ENCODE measurements at regions not wholly inside any gene's neighbourhood (a gene's known extent, or its start where the extent isn't known, plus 50 kb on each side); places are given as distances from the start of the nearest gene placed in this dataset.
"Not testable (repeated sequence)": the region's sequence is repeated elsewhere in the genome, so short reads cannot be mapped to it uniquely, and the experiment has no call there.

- no peaks in the 10 kb centered on the region for H3K27me3 Mint-ChIP-seq (ENCODE audit: low read depth)
- H3K9me3 Mint-ChIP-seq = no peaks in the 10 kb centered on the region
- no peak overlapping the region for H3K27ac Mint-ChIP-seq
- peaks cover 16% of the 10 kb centered on the region for H3K4me1 Mint-ChIP-seq (ENCODE audit: low read depth)
- peaks cover 2% of the 10 kb centered on the region for H3K36me3 Mint-ChIP-seq (ENCODE audit: low read depth)
- H3K4me3 Mint-ChIP-seq = no peak overlapping the region
These were observed 81.1 kb downstream of the CD200R1L start for GRCh38 chr3:112765531-112765930.

GRCh38 chr3:112763258-112763657, 83.4 kb downstream of the CD200R1L start:
- no peaks in the 10 kb centered on the region for H3K36me3 Mint-ChIP-seq (ENCODE audit: low read depth)
- no peaks in the 10 kb centered on the region for H3K27me3 Mint-ChIP-seq (ENCODE audit: low read depth)
- no peak overlapping the region for H3K4me3 Mint-ChIP-seq
- H3K27ac Mint-ChIP-seq = no peak overlapping the region
- H3K4me1 Mint-ChIP-seq (ENCODE audit: low read depth) = peaks cover 6% of the 10 kb centered on the region
- no peaks in the 10 kb centered on the region for H3K9me3 Mint-ChIP-seq

- Mint-ChIP-seq H3K36me3 (ENCODE audit: low read depth) (peaks cover 7% of the 10 kb centered on the region), H3K4me1 (ENCODE audit: low read depth) (peaks cover 6% of the 10 kb centered on the region), H3K27ac (no peak overlapping the region), H3K4me3 (no peak overlapping the region), H3K9me3 (peaks cover 13% of the 10 kb centered on the region), H3K27me3 (ENCODE audit: low read depth) (no peaks in the 10 kb centered on the region)
These were observed 85.5 kb downstream of the CD200R1L start for GRCh38 chr3:112761062-112761638.

DNA sequence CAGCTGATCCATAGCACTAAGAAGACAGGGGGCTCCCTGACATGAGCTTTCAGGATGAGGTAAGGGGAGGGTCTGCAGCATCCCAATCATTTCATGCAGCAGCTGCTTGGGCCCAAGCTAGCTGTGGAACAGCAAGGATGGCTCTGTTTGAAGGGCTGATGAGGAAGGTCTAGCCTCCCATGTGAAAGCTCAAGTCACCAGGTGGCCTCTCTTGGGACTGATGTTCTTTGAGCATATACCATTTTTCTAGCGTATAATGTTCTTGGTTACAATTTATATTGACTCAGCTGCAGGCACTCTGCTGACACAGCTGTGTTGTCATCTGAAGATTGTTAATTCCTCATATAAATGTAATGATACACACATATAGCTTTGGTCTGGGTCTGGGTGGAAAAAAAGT, 87.0 kb downstream of the CD200R1L start:
- Mint-ChIP-seq H3K4me3 (no peak overlapping the region), H3K36me3 (ENCODE audit: low read depth) (peaks cover 7% of the 10 kb centered on the region), H3K27me3 (ENCODE audit: low read depth) (no peaks in the 10 kb centered on the region)

DNA sequence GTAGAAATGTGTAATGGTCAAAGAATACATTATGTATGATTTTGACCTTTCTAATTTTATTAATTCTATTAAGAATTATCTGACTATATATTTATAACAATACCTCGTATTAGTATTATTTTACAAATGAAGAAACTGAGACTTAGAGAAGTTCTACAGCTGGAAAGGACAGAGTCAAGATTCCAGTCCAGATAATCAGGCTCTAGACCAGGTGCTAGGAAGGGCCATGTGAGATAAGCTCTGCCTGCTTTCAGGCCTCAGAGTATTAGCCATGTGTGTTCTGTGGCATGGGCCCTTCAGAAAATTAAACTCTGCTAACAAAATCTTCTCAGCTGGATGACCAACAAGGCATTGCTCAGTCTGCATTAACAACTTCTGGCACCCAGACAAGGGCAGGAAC, 87.5 kb downstream of the CD200R1L start:
- H3K4me1 Mint-ChIP-seq (ENCODE audit: low read depth) = peaks cover 6% of the 10 kb centered on the region
- H3K36me3 Mint-ChIP-seq (ENCODE audit: low read depth) = peaks cover 9% of the 10 kb centered on the region
- no peak overlapping the region for H3K27ac Mint-ChIP-seq
- H3K27me3 Mint-ChIP-seq (ENCODE audit: low read depth) = no peaks in the 10 kb centered on the region
- H3K4me3 Mint-ChIP-seq = no peak overlapping the region
- peaks cover 29% of the 10 kb centered on the region for H3K9me3 Mint-ChIP-seq

More for the DNA sequence above, 87.0 kb downstream of the CD200R1L start:
- no peak overlapping the region for H3K27ac Mint-ChIP-seq
- peaks cover 6% of the 10 kb centered on the region for H3K4me1 Mint-ChIP-seq (ENCODE audit: low read depth)
- H3K9me3 Mint-ChIP-seq = peaks cover 26% of the 10 kb centered on the region

GRCh38 chr3:112757197-112757596, 89.5 kb downstream of the CD200R1L start:
- Mint-ChIP-seq H3K27ac (no peak overlapping the region), H3K9me3 (peaks cover 29% of the 10 kb centered on the region), H3K27me3 (ENCODE audit: low read depth) (no peaks in the 10 kb centered on the region), H3K4me1 (ENCODE audit: low read depth) (peaks cover 6% of the 10 kb centered on the region), H3K4me3 (no peak overlapping the region), H3K36me3 (ENCODE audit: low read depth) (peaks cover 9% of the 10 kb centered on the region)

GRCh38 chr3:112755845-112756613, 90.6 kb downstream of the CD200R1L start:
- H3K4me1 Mint-ChIP-seq (ENCODE audit: low read depth) = no peaks in the 10 kb centered on the region
- H3K36me3 Mint-ChIP-seq (ENCODE audit: low read depth) = peaks cover 9% of the 10 kb centered on the region

GRCh38 chr3:112755046-112755445, 91.6 kb downstream of the CD200R1L start:
- H3K27ac Mint-ChIP-seq; H3K4me3 Mint-ChIP-seq; H3K36me3 Mint-ChIP-seq (ENCODE audit: low read depth); H3K4me1 Mint-ChIP-seq (ENCODE audit: low read depth); H3K27me3 Mint-ChIP-seq (ENCODE audit: low read depth): not testable (repeated sequence)
- peaks cover 29% of the 10 kb centered on the region for H3K9me3 Mint-ChIP-seq

More at GRCh38 chr3:112755845-112756613, 90.6 kb downstream of the CD200R1L start:
- H3K4me3 Mint-ChIP-seq = no peak overlapping the region
- no peak overlapping the region for H3K27ac Mint-ChIP-seq
- H3K27me3 Mint-ChIP-seq (ENCODE audit: low read depth) = no peaks in the 10 kb centered on the region
- peaks cover 29% of the 10 kb centered on the region for H3K9me3 Mint-ChIP-seq

DNA sequence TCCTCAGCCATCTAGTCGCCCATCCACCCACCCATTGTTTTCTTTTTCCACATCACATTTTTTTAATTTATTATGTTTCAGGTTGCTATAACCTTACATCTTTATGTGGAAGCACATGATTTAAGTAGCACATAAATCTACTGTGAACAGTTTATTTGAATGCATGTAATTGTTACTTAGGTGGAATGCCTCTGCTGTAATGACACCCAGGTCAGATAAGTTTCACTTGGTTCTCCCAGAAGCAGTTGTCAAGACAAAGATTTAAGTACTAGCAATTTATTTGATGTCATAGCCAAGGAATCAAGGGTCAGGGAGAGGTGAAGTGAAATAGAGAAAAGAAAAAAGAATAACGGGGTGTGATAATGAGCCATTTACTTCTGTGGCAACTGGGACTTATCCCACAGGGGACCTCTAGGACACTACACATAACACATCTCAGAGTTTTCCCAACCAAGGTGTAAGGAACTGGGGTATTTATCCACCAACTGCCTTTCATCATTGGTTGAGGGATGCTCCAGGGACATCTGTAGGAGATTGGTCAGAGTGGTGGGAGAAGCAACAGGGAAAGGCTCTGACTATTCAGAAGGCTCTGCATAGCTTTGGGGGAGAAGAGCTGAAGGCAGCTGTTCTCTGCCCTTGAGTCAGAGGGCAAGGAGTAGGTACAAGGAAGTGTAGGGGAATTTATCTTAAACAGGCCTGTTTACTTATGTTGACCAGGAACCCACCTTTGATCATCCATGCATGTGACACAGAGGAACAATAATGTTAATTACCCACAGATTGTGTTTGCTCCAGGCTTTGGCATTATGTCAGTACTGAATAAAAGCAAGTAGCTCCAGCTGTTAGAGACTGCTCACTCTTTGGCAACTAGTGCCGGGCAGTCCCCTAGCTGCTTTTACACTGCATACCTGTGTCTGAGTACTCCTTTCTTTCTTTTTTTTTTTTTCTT, 94.8 kb downstream of the CD200R1L start:
- H3K27me3 Mint-ChIP-seq (ENCODE audit: low read depth) = no peaks in the 10 kb centered on the region
- H3K9me3 Mint-ChIP-seq = peaks cover 28% of the 10 kb centered on the region
- no peak overlapping the region for H3K27ac Mint-ChIP-seq
- H3K36me3 Mint-ChIP-seq (ENCODE audit: low read depth) = peaks cover 5% of the 10 kb centered on the region
- no peak overlapping the region for H3K4me3 Mint-ChIP-seq
- peaks cover 13% of the 10 kb centered on the region for H3K4me1 Mint-ChIP-seq (ENCODE audit: low read depth)

GRCh38 chr3:112751061-112751460, 95.6 kb downstream of the CD200R1L start:
- H3K4me1 Mint-ChIP-seq (ENCODE audit: low read depth) = peaks cover 15% of the 10 kb centered on the region
- no peak overlapping the region for H3K4me3 Mint-ChIP-seq
- H3K9me3 Mint-ChIP-seq = peaks cover 22% of the 10 kb centered on the region
- H3K27ac Mint-ChIP-seq = no peak overlapping the region
- H3K27me3 Mint-ChIP-seq (ENCODE audit: low read depth) = no peaks in the 10 kb centered on the region
- H3K36me3 Mint-ChIP-seq (ENCODE audit: low read depth) = peaks cover 2% of the 10 kb centered on the region

- no peak overlapping the region for H3K27ac Mint-ChIP-seq
- peaks cover 7% of the 10 kb centered on the region for H3K9me3 Mint-ChIP-seq
- no peaks in the 10 kb centered on the region for H3K27me3 Mint-ChIP-seq (ENCODE audit: low read depth)
- H3K36me3 Mint-ChIP-seq (ENCODE audit: low read depth) = peaks cover 3% of the 10 kb centered on the region
- H3K4me1 Mint-ChIP-seq (ENCODE audit: low read depth) = peaks cover 38% of the 10 kb centered on the region
- H3K4me3 Mint-ChIP-seq = no peak overlapping the region
These were observed 99.0 kb downstream of the CD200R1L start for GRCh38 chr3:112747624-112748023.

DNA sequence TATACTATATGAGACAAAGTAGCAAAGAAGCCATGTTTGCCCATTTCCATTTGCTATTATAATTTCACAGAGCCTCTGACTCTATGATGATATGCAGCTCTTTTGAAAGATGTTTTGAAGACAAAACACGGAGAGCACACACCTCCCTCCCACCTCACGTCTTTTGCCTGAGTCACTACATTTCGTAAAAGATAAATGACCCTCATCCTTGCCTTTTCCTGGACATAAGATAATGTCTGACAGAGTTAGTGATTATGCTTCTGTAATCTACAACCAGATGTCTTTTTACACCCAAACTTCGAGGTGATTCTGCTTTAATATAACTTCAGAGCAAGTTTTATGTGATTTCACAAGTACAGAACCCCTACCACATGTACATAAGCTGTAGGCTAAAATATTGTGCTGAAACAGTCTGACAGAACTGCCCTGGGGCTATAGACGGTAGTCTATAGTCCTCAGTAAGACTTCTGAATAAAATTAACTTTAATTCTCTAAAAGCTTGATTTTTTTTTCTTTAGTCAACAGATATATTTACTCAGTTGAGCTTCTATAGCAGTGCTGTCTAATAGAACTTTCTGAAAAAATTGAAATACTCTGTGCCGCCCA, 99.9 kb downstream of the CD200R1L start:
- H3K9me3 Mint-ChIP-seq = peaks cover 7% of the 10 kb centered on the region
- peaks cover 3% of the 10 kb centered on the region for H3K36me3 Mint-ChIP-seq (ENCODE audit: low read depth)
- H3K27me3 Mint-ChIP-seq (ENCODE audit: low read depth) = no peaks in the 10 kb centered on the region
- H3K4me1 Mint-ChIP-seq (ENCODE audit: low read depth) = peaks cover 38% of the 10 kb centered on the region
- H3K27ac Mint-ChIP-seq = no peak overlapping the region
- no peak overlapping the region for H3K4me3 Mint-ChIP-seq

DNA sequence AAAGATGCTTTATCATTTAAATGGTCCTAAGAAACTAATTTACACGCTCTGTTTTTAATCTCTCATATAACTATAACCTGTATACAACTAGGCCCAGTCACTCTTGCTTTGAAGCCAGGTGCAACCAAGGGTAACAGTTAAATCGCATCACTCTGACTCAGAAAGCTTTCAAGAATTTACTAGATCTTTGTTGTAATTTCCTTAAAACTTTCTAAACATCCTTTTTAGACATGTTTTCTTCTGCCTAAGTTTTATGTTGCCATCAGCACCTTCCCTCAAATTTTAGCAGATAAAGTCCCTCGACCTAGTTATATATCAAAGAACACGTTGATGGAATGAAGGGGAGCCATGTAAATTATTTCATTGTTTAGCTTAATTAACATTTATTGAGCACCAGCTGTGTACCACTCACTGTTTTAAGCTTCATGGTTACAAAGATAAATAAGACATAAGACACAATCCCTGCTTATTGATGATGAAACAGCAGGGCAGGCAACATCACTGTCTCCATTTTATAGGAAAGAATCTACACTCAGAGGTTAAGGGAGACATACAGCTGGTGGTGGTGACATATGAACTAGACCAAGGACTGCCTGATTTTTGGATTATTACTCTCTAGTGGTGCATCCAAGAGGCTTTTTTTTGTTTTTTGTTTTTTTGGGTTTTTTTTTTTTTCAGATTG, 101.0 kb downstream of the CD200R1L start:
- Mint-ChIP-seq H3K27ac (peak overlapping the region; percentile 67), H3K4me3 (no peak overlapping the region), H3K36me3 (ENCODE audit: low read depth) (peaks cover 9% of the 10 kb centered on the region), H3K27me3 (ENCODE audit: low read depth) (no peaks in the 10 kb centered on the region), H3K4me1 (ENCODE audit: low read depth) (peaks cover 46% of the 10 kb centered on the region), H3K9me3 (peaks cover 10% of the 10 kb centered on the region)

Measured in T-helper 1 cell treated with Interleukin-12 subunit alpha and Interleukin-12 subunit beta and Interleukin-4 antibody, amounts not matched to agents 30 μg/mL and 1 μg/mL, for 36 hours (primary cell).